ENCODE measurements at regions not wholly inside any gene's neighbourhood (a gene's known extent, or its start where the extent isn't known, plus 50 kb on each side); places are given as distances from the start of the nearest gene placed in this dataset.

DNA sequence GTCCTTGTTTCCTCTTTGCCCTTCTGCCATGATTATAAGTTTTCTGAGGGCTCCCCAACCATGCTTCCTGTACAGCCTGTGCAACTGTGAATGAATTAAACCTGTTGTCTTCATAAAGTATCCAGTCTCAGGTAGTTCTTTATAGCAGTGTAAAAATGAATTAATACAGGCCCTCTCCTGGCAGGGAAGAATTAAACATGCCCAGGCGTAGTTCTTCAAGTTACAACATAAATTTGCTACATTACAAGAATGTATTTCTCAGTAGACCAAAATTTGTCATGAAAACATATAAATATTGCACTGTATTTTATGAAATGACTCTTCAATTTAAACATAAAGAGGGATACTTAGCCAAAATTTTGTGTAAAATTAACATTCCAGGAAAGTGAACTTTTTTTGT lies 1089.9 kb upstream of the PCDH10 start:
- Histone ChIP-seq H3K4me1 (ENCODE audit: insufficient read depth, low read length, poor library complexity, severe bottlenecking) (peaks cover 5% of the 10 kb centered on the region), H3K4me3 (ENCODE audit: low read length, poor library complexity, severe bottlenecking) (no peak overlapping the region), H3K4me2 (ENCODE audit: low read depth, low read length, poor library complexity, severe bottlenecking) (no peak overlapping the region), H3K36me3 (ENCODE audit: insufficient read depth, low read length) (no peaks in the 10 kb centered on the region), H3K27me3 (ENCODE audit: insufficient read depth, low read length, poor library complexity, severe bottlenecking) (no peaks in the 10 kb centered on the region), H3K9ac (ENCODE audit: low read depth, low read length, poor library complexity, severe bottlenecking) (no peak overlapping the region), H3K79me2 (ENCODE audit: insufficient read depth, low read length) (no peaks in the 10 kb centered on the region), H2AFZ (ENCODE audit: low read length) (no peak overlapping the region), H3K9me2 (replicated peaks; ENCODE audit: low read depth, low read length) (no peaks in the 10 kb centered on the region), H3F3A (ENCODE audit: low read depth) (no peaks in the 10 kb centered on the region), H4K20me1 (ENCODE audit: insufficient read depth, low read length, poor library complexity, severe bottlenecking) (no peaks in the 10 kb centered on the region), H3K9me3 (ENCODE audit: insufficient read depth, low read depth, low read length) (peaks cover 8% of the 10 kb centered on the region; the same call in 1 of the 2 replicates)
- TF ChIP-seq, protein P1, sequence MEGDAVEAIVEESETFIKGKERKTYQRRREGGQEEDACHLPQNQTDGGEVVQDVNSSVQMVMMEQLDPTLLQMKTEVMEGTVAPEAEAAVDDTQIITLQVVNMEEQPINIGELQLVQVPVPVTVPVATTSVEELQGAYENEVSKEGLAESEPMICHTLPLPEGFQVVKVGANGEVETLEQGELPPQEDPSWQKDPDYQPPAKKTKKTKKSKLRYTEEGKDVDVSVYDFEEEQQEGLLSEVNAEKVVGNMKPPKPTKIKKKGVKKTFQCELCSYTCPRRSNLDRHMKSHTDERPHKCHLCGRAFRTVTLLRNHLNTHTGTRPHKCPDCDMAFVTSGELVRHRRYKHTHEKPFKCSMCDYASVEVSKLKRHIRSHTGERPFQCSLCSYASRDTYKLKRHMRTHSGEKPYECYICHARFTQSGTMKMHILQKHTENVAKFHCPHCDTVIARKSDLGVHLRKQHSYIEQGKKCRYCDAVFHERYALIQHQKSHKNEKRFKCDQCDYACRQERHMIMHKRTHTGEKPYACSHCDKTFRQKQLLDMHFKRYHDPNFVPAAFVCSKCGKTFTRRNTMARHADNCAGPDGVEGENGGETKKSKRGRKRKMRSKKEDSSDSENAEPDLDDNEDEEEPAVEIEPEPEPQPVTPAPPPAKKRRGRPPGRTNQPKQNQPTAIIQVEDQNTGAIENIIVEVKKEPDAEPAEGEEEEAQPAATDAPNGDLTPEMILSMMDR (conservative IDR thresholded peaks at IDR 0.05; ENCODE audit: low read length) = no peak
- TF ChIP-seq EZH2phosphoT487 (IDR thresholded peaks at IDR 0.05; ENCODE audit: borderline replicate concordance) = no peak

DNA sequence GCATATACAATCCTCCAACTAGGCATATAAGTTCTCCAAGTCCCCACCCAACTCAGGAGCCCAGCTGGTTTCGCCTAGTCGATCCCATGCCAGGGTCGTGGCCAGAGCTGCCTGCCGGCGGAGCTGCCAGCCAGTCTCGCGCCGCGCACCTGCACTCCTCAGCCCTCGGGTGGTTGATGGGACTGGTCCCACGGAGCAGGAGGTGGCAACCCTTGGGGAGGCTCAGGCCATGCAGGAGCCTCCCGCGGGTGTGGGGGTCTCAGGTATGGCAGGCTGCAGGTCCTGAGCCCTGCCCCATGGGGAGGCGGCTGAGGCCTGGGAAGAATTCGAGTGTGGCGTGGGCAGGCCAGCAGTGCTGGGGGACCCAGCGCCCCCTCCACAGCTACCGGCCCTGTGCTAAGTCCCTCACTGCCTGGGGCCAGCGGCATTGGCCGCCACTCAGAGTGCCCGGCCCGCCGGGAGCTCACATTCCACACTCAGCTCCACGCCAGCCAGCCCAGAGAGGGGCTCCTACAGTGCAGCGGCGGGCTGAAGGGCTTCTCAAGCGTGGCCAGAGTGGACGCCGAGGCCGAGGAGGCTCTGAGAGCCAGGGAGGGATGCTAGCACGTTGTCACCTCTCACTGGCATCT lies 1086.4 kb upstream of the PCDH10 start:
- H3K9me3 ChIP-seq (ENCODE audit: insufficient read depth, low read depth, low read length) = peaks cover 8% of the 10 kb centered on the region; the same call in 1 of the 2 replicates
- H3K4me3 ChIP-seq (ENCODE audit: low read length, poor library complexity, severe bottlenecking) = no peak overlapping the region
- no peaks in the 10 kb centered on the region for H4K20me1 ChIP-seq (ENCODE audit: insufficient read depth, low read length, poor library complexity, severe bottlenecking)
- no peaks in the 10 kb centered on the region for H3K36me3 ChIP-seq (ENCODE audit: insufficient read depth, low read length)
- no peaks in the 10 kb centered on the region for H3K9me2 ChIP-seq (replicated peaks; ENCODE audit: low read depth, low read length)
- H3K4me2 ChIP-seq (ENCODE audit: low read depth, low read length, poor library complexity, severe bottlenecking) = no peak overlapping the region
- H3F3A ChIP-seq (ENCODE audit: low read depth) = no peaks in the 10 kb centered on the region
- H3K4me1 ChIP-seq (ENCODE audit: insufficient read depth, low read length, poor library complexity, severe bottlenecking) = peaks cover 5% of the 10 kb centered on the region
- no peaks in the 10 kb centered on the region for H3K79me2 ChIP-seq (ENCODE audit: insufficient read depth, low read length)
- no peaks in the 10 kb centered on the region for H3K27me3 ChIP-seq (ENCODE audit: insufficient read depth, low read length, poor library complexity, severe bottlenecking)
- TF ChIP-seq EZH2phosphoT487 (IDR thresholded peaks at IDR 0.05; ENCODE audit: borderline replicate concordance) = no peak
- TF ChIP-seq, protein P1 (conservative IDR thresholded peaks at IDR 0.05; ENCODE audit: low read length) = no peak
- no peak overlapping the region for H2AFZ ChIP-seq (ENCODE audit: low read length)
- H3K9ac ChIP-seq (ENCODE audit: low read depth, low read length, poor library complexity, severe bottlenecking) = no peak overlapping the region

DNA sequence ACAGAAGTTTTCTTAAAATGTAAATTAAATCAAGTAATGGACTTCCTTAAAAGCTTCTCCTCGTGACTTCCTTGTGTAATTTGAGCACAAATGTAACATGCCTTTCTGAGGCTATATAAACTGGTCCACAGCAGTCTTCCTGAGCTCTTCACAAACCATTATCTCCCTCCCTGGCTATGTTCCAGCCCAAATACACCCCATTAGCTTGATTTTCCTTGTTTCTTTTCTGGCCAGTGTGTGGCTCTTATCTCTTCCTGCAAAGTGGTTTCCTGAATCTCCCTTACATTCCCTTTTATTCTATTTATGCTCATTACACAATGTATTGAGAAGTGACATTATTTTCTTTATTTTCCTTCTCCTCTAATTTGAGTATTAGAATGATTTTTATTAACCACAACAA lies 1085.3 kb upstream of the PCDH10 start:
- H3K36me3 ChIP-seq (ENCODE audit: insufficient read depth, low read length) = no peaks in the 10 kb centered on the region
- H3K4me2 ChIP-seq (ENCODE audit: low read depth, low read length, poor library complexity, severe bottlenecking) = no peak overlapping the region
- no peaks in the 10 kb centered on the region for H3K27me3 ChIP-seq (ENCODE audit: insufficient read depth, low read length, poor library complexity, severe bottlenecking)
- no peak overlapping the region for H2AFZ ChIP-seq (ENCODE audit: low read length)
- no peaks in the 10 kb centered on the region for H3K79me2 ChIP-seq (ENCODE audit: insufficient read depth, low read length)
- H3F3A ChIP-seq (ENCODE audit: low read depth) = no peaks in the 10 kb centered on the region
- no peaks in the 10 kb centered on the region for H3K9me2 ChIP-seq (replicated peaks; ENCODE audit: low read depth, low read length)
- no peak overlapping the region for H3K9ac ChIP-seq (ENCODE audit: low read depth, low read length, poor library complexity, severe bottlenecking)
- H3K9me3 ChIP-seq (ENCODE audit: insufficient read depth, low read depth, low read length) = peaks cover 2% of the 10 kb centered on the region; the same call in 1 of the 2 replicates
- no peak overlapping the region for H3K4me3 ChIP-seq (ENCODE audit: low read length, poor library complexity, severe bottlenecking)
- TF ChIP-seq, protein P1 (conservative IDR thresholded peaks at IDR 0.05; ENCODE audit: low read length) = no peak
- no peak for TF ChIP-seq EZH2phosphoT487 (IDR thresholded peaks at IDR 0.05; ENCODE audit: borderline replicate concordance)
- H3K4me1 ChIP-seq (ENCODE audit: insufficient read depth, low read length, poor library complexity, severe bottlenecking) = peaks cover 5% of the 10 kb centered on the region
- no peaks in the 10 kb centered on the region for H4K20me1 ChIP-seq (ENCODE audit: insufficient read depth, low read length, poor library complexity, severe bottlenecking)

Measured in Loucy (cell line).